Spinal cord (tissue), 9 donors: ENCODE measurements at regions not wholly inside any gene's neighbourhood (a gene's known extent, or its start where the extent isn't known, plus 50 kb on each side); places are given as distances from the start of the nearest gene placed in this dataset.
A peak's percentile ranks its signal among the peaks of the same experiment; 100 is the strongest.

Experiments
- DNase-seq, 6 donors: peaks; one replicate each; pipeline versions ENCODE4 v3.0.0 to v3.0.0-alpha.2; 2013 to 2015; ENCODE audit warnings: low spot score in 6 of 6, low read depth in 4 of 6
- H3K27ac ChIP-seq: one replicate; pipeline ENCODE4 v1.5.1; 2013; ENCODE audit warnings: low read depth, low read length, control low read depth
- H3K27me3 ChIP-seq: one replicate; pipeline ENCODE4 v1.6.1; 2013; ENCODE audit warnings: low read length; ENCODE audit not compliant: control insufficient read depth, insufficient read depth
- H3K36me3 ChIP-seq: one replicate; pipeline ENCODE4 v1.6.1; 2013; ENCODE audit warnings: low read length; ENCODE audit not compliant: control insufficient read depth, insufficient read depth
- H3K4me1 ChIP-seq: one replicate; pipeline ENCODE4 v1.6.1; 2013; ENCODE audit warnings: low read length; ENCODE audit not compliant: control insufficient read depth, insufficient read depth
- H3K4me3 ChIP-seq: one replicate; pipeline ENCODE4 v1.5.1; 2013; ENCODE audit warnings: low read depth, low read length, control low read depth
- H3K9me3 ChIP-seq: one replicate; pipeline ENCODE4 v1.6.1; 2013; ENCODE audit warnings: low read length; ENCODE audit not compliant: control insufficient read depth, insufficient read depth
- WGBS: methylation state at CpG from one replicate; pipeline ENCODE4 v1.1.5; 2013; ENCODE audit warnings: missing lambda C conversion rate; ENCODE audit not compliant: insufficient coverage; 5-methylcytosine and 5-hydroxymethylcytosine counted together
- donor health status: healthy.

DNA sequence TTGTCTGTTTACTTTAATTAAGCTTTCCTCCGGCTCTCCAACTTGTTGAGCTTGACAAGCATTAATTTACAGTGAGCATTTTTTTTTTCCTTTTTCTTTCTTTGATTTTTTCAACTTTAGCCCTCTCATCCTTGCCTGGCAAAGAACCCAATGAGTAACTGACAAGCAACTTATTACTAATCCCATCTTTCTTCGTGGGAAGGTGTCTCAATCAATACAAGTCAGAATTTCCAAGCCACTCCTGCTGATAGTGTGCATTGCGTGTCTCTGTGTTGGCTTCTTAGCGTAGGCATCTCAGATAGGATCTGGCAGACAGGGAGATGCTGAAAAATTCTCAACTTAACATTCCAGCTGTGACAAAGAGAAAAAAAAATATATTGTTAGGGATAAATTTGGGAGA lies 527.7 kb upstream of the WWC1 start:
- no peaks in the 10 kb centered on the region for H3K27me3 ChIP-seq
- no peak overlapping the region for H3K27ac ChIP-seq
- no peaks in the 10 kb centered on the region for H3K9me3 ChIP-seq
- 50% methylated on average over 1 of the region's 4 CpGs for WGBS
- peaks cover 5% of the 10 kb centered on the region for H3K4me1 ChIP-seq
- DNase-seq: no peak
- no peak overlapping the region for H3K4me3 ChIP-seq
- no peaks in the 10 kb centered on the region for H3K36me3 ChIP-seq

DNA sequence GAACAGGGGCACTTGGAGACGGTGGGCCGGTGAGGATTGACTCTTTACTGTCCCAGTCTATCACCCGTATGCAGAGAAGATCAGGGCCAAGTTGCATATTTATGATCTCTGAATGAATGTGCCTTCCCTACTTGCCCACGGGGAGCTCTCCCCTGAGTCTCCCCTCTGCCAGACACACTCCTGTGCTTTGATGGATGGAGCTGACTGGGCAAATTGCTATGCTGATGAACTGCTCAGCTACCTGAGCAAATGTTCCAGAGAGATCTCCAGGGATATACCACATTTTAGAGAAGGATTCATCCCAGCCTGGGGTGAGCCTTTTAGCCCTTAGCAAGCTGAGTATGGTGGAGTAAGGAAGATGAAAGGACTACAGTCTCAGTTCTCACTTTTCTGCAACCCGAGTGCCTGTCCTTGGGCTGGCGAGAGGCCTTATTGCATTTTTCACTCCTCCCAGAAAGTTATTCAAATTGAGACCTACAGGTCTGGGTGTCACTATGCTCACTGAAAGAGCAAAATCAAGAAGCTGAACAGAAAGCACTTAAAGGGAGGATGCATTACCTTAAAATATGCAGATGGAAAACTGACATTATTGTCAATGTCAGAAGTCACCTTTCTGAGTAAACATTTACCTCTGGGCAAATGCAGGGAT lies 526.7 kb upstream of the WWC1 start:
- Histone ChIP-seq H3K36me3 (no peaks in the 10 kb centered on the region), H3K27ac (no peak overlapping the region), H3K27me3 (no peaks in the 10 kb centered on the region), H3K4me1 (peaks cover 5% of the 10 kb centered on the region), H3K4me3 (no peak overlapping the region), H3K9me3 (no peaks in the 10 kb centered on the region)
- peak in 1 of 6 donors; percentile 65 for DNase-seq
- WGBS: no CpG with 5 or more reads among the region's 6 CpGs

DNA sequence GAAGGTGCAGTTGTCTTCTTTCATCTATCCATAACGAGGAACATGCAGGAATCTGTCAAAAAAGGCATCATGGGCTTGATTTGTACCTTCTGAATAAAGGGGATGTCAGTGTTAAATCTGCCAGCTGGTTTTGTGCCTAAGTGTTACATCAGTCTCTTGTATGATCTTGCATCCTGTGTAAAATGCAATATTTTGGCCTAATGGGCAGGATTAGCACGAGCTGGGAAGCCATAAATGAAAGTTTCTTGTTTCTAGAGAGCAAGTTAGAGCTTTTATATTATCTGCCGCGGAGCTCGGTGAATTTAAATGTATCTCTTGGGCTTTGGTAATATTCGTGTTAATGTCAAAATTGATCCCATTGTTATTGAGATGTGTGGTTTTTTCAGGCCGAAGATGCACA lies 526.1 kb upstream of the WWC1 start:
- Histone ChIP-seq H3K4me3 (no peak overlapping the region), H3K9me3 (no peaks in the 10 kb centered on the region), H3K27me3 (no peaks in the 10 kb centered on the region), H3K27ac (no peak overlapping the region), H3K4me1 (peaks cover 5% of the 10 kb centered on the region), H3K36me3 (no peaks in the 10 kb centered on the region)
- WGBS: 76% methylated on average over 6 of the region's 7 CpGs
- DNase-seq: peak in 1 of 6 donors; percentile 74

DNA sequence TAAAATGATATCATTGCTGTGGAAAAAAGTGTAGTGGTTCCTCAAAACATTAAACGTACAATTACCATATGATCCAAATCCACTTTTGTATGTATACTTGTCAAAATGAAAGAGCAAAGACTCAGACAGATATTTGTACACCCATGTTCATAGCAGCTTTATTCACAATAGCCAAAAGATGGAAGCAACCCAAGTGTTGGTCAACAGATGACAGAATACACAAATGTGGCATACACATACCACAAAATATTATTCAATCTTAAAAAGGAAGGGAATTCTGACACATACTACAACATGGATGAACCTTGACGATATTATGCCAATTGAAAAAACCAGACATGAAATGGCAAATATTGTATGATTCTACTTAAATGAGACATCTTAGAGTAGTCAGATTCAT lies 524.5 kb upstream of the WWC1 start:
- Histone ChIP-seq H3K27me3 (no peaks in the 10 kb centered on the region), H3K4me3 (no peak overlapping the region), H3K4me1 (peaks cover 5% of the 10 kb centered on the region), H3K27ac (no peak overlapping the region), H3K9me3 (no peaks in the 10 kb centered on the region), H3K36me3 (no peaks in the 10 kb centered on the region)
- no CpG with 5 or more reads among the region's 2 CpGs for WGBS
- DNase-seq: no peak

DNA sequence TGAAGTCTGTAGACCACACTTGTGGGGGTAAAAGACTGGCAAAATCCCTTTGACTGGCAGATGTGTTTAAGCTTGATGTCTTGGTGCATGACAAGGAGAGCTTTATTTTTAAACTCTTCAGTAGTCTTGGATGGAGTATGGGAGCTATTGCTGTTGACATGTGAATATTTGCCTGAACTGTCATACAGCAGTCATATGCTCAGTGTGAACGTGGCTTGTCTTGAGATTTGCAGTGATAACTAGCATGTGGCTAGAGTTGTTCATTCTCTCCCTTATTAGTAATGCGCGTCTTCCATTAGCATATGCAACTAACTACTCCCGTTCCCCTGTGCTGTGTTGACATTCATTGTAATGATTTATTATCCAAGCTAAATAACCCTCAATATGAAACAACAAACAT lies 523.6 kb upstream of the WWC1 start:
- peaks cover 5% of the 10 kb centered on the region for H3K4me1 ChIP-seq
- DNase-seq: peak in 1 of 6 donors; percentile 41
- H3K27me3 ChIP-seq: no peaks in the 10 kb centered on the region
- no peak overlapping the region for H3K27ac ChIP-seq
- no CpG with 5 or more reads among the region's 4 CpGs for WGBS
- no peak overlapping the region for H3K4me3 ChIP-seq
- no peaks in the 10 kb centered on the region for H3K9me3 ChIP-seq
- no peaks in the 10 kb centered on the region for H3K36me3 ChIP-seq

DNA sequence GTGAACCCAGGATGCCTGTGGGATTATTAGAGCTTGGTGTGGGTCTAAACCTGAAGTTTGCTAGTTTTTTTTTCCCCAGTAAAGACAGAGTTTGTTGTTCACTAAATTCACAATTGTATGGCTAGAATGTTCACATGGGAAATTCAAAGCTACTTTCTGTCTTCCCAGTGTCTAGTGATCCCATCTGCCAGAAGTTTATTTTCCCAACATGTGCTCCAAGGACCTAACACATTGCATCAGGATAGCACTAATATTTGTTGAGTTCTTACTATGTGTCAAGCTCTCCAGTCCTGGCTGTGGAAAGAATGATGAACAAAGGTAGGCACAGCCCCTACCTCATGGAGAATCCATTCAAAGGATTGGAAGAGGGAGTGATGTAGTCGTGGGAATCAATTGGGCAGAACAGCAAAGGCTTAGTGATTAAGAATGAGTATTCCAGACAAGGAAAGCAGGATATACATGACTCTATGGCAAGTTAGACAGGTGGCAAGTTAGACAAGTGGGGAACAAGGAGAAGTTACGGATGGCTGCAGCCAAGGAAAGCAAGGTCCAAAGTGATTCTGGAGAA lies 521.5 kb upstream of the WWC1 start:
- no peaks in the 10 kb centered on the region for H3K36me3 ChIP-seq
- no peaks in the 10 kb centered on the region for H3K9me3 ChIP-seq
- H3K27me3 ChIP-seq: no peaks in the 10 kb centered on the region
- no peak overlapping the region for H3K4me3 ChIP-seq
- WGBS: 100% methylated on average over 1 of the region's 2 CpGs
- DNase-seq: no peak
- H3K27ac ChIP-seq: no peak overlapping the region
- peaks cover under 1% of the 10 kb centered on the region for H3K4me1 ChIP-seq

DNA sequence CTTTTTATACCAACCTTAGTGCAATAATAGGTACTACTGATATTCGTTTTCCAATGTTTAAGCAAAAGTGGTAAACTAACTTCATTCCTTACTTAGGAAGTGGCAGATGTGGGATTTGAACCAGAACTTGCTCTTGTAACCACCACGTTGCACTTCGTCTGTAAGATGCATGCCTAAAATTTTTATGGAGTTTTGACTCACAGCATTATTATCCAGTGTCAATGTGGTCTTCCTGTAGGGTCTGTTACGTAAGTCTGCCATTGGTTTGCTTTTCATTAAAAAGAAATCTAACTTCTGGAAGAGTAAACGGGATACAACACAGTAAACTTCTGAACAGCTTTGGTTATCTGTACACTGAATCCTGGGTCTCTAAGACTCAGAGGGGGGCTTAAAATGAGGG lies 521.0 kb upstream of the WWC1 start:
- no peaks in the 10 kb centered on the region for H3K36me3 ChIP-seq
- 100% methylated on average over 3 of the region's 5 CpGs for WGBS
- H3K27ac ChIP-seq: no peak overlapping the region
- H3K9me3 ChIP-seq: no peaks in the 10 kb centered on the region
- no peaks in the 10 kb centered on the region for H3K4me1 ChIP-seq
- no peak for DNase-seq
- no peak overlapping the region for H3K4me3 ChIP-seq
- H3K27me3 ChIP-seq: no peaks in the 10 kb centered on the region

DNA sequence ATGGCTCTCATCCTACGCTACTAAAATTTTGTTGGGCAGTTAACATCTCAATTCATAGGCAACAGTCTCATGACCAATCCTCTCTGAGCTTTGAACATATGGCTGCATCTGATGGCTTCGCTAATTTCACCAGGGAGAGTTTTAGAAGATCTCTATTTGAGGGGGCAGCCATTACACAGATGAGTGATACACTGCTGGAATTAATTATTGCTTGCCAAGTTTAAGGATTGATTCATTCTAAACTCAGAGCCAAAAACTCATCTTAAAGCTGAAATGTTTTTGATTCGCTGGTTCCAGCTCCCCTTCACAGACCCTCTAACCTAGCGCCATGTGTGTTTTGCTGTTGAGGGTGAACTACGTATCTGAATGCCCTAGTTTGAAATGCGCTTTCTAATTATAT lies 519.9 kb upstream of the WWC1 start:
- Histone ChIP-seq H3K4me1 (no peaks in the 10 kb centered on the region), H3K27me3 (no peaks in the 10 kb centered on the region), H3K27ac (no peak overlapping the region), H3K36me3 (no peaks in the 10 kb centered on the region), H3K4me3 (no peak overlapping the region), H3K9me3 (no peaks in the 10 kb centered on the region)
- peak in 1 of 6 donors; percentile 72 for DNase-seq
- no CpG with 5 or more reads among the region's 6 CpGs for WGBS

DNA sequence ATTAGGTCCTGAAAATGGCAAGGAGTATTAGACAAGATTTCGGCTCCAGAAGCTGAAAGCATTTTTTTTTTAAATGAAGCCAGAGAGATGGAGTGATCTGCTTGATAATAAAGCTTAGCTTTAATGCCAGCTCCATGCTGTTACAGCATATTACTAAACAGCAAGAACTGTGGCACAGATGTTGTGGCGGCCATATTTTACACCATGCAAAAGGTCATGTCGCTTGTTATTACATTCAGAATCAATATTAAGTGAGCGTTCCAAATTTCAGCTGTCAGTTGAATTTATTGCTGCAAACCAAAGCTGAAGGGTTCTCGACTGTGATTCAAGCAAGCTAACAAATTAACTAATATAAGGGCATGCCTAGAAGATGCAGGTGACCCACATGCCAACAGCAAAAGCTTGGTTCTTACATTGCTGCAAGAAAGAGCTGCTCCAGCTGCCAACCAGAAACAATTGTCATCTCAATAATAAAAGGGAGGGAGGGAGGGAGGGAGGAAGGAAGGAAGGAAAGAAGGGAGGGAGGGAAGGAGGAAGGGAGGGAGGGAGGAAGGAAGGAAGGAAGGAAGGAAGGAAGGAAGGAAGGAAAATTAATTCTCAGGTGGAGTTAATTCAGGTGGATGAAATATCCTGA lies 517.7 kb upstream of the WWC1 start:
- Histone ChIP-seq H3K27me3 (no peaks in the 10 kb centered on the region), H3K36me3 (no peaks in the 10 kb centered on the region), H3K4me1 (no peaks in the 10 kb centered on the region), H3K9me3 (no peaks in the 10 kb centered on the region), H3K4me3 (no peak overlapping the region), H3K27ac (no peak overlapping the region)
- WGBS: 80% methylated on average over 1 of the region's 5 CpGs
- DNase-seq: peak in 1 of 6 donors; percentile 87

DNA sequence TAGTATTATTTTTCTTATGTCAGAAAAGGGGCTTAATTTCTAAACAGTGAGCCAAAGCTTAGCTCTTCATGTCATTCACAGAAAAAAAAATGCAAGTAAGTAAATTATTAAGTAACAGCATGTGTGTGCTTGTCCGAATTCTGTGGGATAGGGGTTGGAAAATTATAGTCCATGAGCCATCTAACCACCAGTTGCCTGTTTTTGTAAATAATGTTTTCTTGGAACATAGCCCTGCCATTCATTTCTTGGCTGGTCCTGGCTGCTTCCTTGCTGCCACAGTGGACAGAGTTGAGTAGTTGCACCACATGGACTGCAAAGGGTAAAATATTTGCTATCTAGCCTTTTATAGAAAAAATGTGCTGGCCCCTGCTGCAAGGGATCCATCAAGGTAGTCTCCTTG lies 513.7 kb upstream of the WWC1 start:
- peaks cover 2% of the 10 kb centered on the region for H3K4me1 ChIP-seq
- no peaks in the 10 kb centered on the region for H3K36me3 ChIP-seq
- no peak overlapping the region for H3K27ac ChIP-seq
- H3K27me3 ChIP-seq: no peaks in the 10 kb centered on the region
- DNase-seq: no peak
- H3K4me3 ChIP-seq: no peak overlapping the region
- WGBS: no CpG with 5 or more reads among the region's 1 CpG
- no peaks in the 10 kb centered on the region for H3K9me3 ChIP-seq
